ENCODE measurements at regions not wholly inside any gene's neighbourhood (a gene's known extent, or its start where the extent isn't known, plus 50 kb on each side); places are given as distances from the start of the nearest gene placed in this dataset.
"Not testable (repeated sequence)": the region's sequence is repeated elsewhere in the genome, so short reads cannot be mapped to it uniquely, and the experiment has no call there.

DNA sequence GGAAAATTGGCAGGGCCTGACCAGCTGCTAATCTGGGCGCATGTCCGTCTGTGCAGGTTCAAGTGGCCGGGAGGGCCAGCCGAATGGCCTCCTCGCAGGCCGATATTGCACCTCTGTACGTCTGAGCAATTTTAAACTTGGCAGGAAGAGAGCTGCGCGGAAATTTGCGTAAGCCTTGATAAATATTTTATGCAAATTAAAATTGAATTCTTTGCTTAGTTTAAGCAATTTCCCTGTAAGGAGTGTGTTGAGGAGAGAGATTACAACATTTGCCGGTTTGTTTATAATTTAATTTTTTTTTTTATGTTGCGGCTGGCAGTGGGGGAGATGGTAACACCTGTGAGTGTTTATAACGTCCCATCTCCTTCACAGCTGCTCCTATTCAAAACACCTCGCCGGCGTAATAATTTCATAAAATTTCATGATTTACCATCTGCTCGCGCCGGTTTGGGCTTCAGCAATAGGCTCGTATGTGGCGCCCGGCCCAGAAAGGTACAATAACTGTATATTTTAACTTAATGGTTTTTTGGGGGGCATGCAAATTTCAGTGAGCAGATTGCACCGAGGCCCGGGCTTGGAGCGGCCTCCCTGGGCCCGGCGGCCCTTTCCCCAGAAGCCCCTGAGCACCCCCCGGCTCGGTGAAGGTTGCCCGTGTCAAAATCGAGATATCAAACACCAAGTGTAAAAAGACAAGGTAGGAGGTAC, 269.4 kb upstream of the MVB12B start:
- DNase-seq = no peak

DNA sequence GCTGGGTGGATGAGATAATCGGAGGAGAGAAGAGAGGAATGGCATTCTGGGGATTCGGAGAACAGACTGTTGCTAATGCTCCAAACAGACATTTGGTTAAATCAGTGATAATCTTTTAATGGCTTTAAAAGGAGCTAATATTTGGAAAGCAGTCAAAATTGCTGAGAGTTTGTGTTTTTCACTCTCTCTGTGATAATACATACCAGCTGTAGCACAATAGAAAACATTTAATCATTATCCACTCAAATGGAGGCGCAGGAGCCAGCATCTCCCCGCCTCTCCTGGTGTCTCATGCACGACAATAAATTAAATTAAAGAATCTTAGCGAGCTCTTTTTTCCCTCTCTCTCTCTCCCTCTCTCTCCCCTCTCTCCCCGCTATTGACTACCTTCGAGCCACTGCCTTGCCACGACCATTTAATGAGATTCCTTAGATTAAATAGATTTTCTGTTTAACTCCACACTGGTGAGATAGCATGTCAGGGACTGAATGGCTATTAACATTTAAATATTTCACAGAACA, 268.6 kb upstream of the MVB12B start:
- DNase-seq = no peak

DNA sequence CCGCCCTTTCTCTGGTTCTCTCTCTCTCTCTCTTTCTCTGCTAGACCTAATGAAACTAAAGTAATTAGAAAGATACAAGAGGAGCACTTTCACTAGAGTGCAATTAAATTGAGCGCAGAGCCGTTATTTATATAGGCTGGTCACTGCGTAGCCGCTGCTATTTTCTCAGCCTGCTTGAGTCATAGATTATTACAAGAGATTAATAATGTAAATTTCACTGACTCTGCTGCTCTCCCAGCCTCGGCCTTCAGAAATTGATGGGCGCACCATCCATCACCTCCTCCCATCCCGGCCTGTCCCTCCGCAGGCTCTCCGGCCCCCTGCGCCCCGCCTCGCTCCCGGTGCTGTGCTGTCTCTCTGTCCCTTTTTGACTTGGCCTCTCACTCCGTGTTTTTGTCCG, 268.0 kb upstream of the MVB12B start:
- DNase-seq = no peak

DNA sequence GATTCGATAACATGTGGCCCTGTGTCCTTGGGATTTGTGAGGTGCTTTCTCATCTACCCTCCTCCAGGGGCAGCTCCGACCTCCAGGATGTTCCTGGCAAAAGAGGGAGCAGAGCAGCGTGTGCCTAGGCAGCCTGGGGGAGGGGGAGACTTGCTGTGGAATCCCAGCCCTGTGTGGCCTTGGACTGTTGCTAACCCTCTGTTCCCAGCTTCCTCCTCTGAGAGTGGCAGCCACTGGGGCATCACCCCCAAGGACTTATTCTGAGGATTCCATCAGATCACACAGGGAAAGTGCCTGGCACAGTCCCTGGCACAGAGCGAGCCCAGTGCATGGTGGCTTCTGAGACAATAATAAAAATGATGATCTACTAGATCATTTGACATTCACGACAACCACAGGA, 265.1 kb upstream of the MVB12B start:
- no peak for DNase-seq

DNA sequence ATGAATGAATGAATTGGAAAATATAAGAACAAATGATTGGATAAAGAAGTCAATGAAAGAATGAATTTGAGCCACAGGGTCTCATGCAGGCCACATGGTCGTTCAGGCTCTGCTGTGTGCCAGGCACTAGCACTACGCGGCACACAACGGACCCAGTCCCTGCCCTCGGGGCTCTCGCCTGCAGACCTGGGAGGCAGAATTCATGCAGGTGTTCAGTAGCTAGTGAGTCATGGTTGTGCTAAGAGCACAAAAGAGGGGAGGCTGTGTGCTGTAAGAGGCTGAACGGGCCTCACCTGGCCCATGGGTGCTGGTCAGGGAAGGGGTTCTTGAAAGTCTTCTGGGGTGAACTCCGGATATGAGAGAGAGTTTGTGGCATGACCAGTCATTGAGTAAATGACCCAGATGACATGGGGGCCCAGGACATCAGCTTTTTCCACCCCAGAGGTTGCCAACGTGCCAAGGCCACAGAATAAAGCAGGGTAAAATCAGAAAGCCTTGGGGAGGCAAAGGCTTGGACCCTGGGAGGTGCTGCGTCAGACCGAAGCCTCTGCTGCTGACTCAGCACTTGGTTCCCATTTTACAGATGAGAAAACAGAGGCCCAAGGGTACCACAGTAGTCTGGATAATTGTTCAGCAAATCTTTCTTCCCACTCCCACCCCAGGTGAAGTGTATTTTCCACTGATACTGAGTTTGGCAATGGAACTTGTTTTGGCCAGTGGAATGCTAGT, 264.3 kb upstream of the MVB12B start:
- DNase-seq = no peak

DNA sequence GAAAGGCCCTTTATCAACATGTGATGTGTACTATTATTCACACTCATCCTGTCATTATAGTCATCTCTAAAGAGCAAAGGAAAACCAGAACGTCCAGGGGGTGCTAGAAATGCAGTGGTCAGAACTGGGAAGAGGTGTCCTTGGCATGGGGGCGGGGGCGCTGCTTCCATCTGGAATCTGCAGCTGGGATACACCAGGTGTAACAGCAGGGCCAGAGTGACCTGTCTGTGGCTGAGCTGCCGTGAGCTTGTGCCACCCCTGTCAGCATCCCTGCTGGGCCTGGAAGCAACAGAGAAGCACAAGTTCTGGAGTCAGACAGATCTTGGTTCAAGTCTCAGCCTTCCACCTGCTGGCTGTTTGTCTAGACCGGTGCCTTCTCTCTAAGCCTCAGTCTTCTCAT, 263.3 kb upstream of the MVB12B start:
- no peak for DNase-seq

DNA sequence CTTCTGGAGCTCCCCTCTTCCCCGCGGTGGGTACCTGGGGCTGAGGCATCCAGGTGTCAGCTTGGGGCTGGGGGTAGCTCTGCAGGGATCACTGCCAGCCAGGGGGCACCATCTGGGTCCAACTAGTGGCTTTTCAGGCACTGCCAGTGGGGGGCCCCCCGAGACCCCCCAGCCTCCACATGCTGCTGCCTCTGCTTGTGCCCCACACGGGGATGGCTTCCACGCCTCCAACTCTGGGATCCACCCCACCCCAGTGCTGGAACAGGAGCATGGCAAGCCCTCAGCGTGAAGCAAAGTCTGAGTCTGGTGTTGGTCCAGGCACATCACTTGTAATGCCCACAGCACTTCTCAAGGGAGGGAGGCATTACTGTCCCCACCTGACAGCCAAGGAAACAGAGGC, 260.5 kb upstream of the MVB12B start:
- no peak for DNase-seq

DNA sequence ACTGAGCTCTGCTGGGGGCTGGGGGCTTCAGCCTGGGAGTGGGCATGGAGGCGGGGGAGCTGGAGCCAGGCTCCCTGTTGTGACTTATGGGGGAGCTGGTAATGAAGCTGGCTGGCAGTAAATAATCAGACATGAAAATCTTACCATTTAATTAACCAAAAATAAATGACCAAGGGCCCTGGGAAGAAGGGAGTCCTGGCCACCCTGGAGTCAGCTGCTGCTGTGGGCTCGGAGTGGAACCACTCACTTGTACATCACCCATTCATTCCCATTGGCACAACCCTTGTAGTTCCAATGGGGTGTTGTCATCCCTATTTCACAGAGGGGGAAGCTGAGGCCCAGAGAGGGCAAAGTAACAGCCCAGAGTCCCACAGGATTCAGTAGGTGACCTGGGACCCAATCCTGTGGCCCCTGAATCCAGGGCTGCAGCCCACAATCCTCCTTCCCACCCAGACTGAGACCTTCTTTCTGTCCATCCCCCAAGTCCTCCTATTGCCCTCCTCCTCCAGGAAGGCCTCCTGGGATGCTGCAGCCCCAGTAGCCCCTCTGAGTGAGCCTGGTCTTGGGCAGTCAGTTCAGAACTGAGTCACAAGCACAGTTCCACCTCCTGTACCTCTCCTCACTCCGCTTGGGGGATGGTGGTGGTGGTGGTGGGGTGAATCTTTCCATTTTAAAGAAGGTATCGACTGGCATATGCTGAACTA, 259.4 kb upstream of the MVB12B start:
- DNase-seq = no peak

DNA sequence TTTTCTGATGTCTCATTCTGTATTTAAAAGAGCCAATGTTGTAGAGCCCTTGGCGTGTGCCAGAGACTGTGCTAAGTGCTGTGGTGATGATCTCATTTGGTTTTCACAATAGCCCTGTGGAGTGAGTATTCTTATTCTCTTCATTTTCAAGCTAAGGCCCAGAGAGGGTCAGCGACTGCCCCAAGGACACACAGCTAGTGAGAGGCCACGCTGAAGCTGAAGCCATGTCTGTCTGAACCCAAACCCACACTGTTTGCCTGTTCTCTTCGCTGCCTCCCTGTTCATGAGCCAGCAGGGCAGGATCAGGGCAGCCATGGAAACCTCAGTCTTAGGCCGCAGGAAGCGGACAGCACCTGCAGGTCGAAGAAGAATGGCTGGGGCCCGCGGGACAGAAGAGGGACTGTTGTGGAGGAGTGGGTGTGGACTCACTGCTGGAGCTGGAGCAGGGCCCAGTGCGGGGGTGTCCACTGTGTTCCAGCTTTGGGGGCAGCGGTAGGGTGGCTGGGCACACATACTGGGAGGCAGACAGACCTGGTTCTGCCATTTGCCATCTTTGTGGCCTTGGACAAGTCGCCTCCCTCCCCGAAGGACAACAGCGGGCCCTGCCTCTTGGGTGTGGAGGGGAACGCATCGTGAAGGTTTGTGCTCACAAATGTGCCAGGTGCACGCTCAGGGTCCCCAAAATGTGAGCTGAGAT, 257.9 kb upstream of the MVB12B start:
- DNase-seq = no peak

DNA sequence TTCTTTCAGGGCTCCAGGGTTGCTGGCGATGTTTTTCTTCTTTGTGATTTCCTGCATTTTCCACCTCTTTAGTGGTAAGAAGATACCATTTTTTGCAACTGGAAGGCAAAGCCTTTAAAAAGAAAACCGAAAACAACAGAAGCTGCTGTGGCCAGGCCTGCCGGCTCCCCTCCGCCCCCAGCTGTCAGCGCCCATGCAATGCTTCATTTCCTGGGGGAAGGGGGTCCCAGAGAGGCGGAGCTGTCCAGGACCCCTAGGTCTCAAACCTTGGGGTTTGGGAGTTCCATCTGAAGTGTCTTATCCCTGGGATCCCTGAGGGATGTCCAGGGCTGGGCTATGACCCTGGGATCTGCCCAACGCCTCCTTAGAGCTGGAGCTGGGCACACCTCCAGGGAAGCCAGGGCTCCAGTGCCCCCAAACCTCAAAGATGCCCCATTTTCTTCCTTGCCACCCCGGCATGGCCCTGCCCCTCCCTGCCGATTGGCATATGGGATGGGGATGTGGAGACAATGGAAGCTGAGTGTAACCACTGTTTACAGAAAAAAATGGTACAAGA, 257.2 kb upstream of the MVB12B start:
- DNase-seq = no peak

DNA sequence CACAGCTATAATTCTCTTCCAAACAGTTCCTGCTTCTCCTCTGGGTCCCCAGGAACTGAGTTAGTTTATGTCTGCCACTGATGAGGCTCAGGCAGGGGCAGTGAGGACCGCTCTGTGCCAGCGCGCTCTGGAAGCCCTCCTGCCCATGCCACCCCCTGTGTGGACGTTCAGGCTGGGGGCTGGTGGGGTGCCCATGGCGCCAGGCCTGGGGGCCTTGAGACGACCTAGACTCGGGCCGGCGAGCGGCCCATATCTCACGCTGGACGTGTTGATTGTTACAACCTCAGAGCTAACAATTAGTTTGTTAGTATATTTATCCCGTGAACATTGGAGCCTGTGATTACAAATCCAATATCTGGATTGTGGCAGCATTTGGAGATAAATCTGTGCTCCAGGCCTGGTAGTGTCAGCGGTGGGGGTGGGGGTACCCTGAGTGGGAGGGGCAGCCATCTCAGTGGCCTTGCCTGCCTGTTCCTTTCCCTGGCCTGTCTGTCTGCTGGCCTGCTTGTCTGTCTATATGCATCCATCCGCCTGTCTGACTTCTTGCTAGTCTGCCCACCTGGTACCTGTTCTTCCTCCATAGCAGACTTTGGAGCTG, 256.5 kb upstream of the MVB12B start:
- DNase-seq = no peak

DNA sequence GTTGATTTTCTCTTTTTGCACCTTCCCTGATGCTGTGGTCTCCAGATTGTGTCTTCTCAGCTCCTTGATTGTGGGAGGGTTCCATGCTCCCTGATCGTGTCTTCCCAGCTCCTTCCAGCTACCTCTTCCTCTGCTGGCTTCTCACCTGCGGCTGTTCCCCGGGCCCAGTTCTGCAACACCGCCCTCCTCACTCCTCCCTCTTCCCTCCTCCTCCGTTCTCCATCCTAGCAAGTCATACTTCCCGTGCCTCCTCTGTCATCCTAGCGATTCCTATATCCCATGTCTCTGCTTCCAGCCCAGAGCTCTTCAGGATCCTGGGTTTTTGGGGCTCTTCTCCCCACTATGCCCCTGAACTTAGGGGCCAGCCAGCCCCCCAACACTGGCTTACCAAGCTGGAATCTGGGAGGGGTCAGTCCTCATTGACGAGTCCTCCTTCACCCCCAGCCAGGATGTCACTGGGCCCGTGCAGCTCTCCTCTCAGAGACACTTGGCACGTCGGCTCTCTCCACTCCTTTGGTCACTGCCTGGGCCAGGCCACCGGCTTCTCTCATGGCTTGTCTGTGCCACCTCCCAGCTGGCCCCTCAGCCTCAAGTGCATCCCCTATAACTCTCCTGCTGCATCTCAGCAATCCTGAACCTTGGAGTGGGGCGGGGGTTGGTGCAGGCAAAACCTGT, 255.4 kb upstream of the MVB12B start:
- DNase-seq = no peak

DNA sequence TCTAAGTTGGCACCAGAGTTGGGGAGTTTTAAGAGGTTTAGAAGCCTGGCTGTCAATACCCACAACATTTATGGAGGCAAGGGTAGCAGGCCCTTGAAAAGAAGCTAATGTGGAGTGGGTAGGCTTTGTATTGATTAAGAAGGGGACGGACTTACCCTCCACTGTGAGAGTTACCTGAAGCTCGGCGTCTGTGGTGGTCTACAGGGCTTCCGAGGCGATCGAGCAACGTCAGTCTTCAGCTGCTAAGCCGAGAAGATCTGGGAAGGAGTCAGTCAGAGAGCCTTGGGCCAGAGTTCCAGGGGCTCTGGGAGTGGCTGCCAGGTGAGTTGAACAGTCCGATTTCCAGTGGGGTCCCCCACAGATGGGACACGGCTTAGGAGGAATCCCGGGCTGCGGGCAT, 249.0 kb upstream of the MVB12B start:
- not testable (repeated sequence) for DNase-seq

DNA sequence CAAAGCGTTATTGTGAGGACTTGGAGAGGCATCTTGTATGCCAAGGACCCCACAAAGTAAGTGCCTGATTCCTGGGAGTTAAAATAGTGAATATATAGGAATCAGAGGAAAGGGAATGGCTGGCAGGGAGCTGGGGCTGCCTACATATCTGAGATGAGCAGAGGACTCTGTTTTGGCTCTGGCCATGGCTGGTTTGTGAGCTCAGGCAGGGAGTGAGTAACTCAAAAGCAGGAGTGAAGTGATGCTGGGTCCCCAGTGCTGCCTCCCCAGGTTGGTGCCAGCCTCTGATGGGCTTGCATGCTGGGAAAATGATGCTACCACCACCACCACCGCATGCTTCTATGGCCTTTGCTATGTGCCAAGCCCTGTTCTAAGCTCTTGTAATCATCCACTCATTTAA, 246.0 kb upstream of the MVB12B start:
- no peak for DNase-seq

DNA sequence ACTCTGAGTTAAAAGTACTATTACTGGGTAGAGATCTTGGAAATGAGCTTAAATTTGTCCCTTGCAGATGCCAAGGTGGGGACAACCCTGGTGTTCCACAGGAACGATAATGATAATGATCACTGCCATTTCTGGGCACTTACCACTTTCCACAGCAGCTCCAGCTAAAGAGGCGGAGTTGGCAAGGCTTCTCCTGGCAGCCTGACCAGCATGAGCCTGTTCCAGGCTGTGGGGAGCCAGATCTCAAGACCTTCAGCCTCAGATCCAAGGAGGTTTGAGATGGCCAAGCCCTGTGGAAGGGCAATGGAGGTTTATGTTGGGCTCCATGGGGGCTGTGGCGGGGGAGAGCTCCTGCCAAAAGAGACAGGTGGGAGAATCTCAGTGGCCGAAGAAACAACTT, 244.9 kb upstream of the MVB12B start:
- DNase-seq = no peak

DNA sequence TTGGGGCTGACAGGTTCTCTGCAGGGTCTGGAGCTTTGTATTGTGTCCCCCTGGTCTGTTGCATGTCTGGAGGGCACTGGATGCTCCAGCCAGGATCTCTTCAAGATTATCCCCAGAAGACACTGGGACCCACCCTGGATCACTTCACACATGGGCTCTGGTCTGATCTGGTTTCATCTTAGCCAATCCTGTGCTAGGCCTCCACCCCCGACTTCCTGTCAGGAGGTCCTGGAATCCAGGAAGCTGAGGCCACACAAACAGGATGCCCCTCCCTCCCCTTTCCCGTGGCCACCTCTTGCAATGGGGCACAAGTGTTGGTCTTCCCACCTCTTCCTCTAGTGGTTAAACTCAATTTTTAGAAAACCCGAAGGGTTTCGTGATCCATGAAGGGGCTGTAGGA, 242.6 kb upstream of the MVB12B start:
- DNase-seq = no peak

DNA sequence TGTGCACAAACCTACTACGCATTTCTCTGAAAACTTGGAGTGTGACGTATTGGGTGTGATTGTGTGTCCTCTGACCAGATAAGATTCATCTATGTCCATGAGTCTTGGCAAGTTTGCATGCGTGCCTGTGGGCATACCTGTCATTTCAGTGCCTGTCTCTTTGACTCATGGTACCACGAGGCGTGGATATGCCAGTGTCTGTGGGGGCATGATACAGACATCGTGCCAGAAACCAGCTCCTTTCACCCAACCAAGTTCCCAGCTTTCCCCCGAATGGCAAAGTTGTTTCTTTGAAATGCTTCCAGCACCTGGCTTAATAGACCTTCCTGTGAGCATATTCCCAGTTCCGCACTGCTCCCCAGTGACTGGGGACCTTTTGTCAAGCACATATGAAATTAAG, 241.9 kb upstream of the MVB12B start:
- DNase-seq = no peak

DNA sequence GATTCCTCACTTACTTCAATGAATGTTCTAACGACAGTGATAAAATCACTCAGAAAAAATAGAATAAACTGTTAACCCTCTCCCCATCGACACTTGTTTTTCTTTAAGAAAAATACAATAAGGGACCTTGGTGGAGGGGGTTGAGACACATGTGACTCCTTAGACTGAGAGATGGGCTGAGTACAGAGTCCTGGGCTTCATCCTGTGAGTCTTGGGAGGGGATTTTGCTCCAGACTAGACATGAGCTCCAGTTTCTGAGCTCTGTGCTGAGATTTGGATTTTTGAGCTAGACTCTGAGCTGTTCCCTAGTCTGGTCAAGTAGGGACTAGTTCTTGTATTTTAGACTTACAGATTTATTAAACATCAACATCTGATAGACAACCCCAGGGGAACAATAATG, 241.5 kb upstream of the MVB12B start:
- no peak for DNase-seq

DNA sequence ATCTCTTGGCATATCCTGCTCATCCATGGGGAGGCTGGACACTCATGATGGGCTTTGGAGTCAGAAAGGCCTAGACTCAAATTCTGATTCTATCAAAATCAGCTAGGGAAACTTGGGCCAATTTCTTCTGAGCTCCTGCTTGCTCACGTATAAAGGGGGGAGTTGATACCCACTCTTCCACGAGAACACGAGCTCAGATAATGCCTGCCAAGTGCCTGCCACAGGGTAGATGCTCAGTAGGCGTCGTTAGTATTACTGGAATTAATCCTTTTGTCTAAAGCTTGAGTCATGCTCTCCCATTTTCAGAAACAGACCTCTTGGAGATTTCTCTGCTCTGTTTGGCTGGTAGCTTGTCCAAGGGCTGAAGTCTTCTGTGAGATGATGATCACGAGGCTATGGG, 238.3 kb upstream of the MVB12B start:
- DNase-seq = no peak

DNA sequence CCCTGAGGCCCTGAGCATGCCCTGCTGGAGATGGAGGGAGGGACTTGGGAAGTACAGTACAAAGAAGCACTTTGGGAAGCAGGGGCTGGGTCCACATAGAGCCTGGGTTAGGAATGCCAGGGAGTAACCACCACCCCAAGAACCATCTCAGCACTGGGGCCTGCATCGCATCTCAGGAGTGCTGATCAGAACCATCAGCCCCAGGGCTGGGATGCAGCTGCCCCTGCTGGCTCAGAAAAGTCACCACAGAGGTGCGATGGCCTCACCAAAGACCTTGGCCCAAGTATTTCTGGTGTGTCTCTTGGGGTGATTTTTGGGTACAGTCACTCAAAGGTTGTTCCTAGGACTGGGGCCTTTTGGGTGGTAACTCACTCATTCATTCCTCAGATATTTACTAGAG, 236.8 kb upstream of the MVB12B start:
- DNase-seq = no peak

DNA sequence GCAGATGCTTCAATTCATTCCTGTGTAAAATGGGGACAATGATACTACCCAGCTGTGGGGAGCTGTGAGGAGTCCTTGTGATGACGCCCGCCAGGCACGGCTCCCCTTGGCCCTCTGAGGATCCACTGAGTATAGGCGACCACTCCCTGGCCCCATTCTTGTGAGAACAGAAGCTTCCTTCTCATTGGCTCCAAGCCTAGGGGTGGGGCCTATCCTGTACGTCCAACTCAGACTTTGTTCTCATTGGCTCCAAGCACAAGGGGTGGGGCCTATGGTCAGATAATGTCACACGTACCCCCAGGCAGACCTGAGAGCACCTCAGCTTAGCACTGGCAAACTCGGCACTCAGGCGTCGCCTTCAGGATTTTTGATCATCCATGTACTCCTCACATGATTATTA, 232.9 kb upstream of the MVB12B start:
- no peak for DNase-seq
